SU-DHL-6 (cell line): ENCODE measurements at regions not wholly inside any gene's neighbourhood (a gene's known extent, or its start where the extent isn't known, plus 50 kb on each side); places are given as distances from the start of the nearest gene placed in this dataset.

ENCODE experiments used
- EZH2phosphoT487 ChIP-seq: fragments of 200-600 bp; sonication (generic), shearing (Covaris generic); conservative IDR thresholded peaks from 2 replicates; pipeline ENCODE4 v1.6.1; 2018; ENCODE audit warnings: mild to moderate bottlenecking, antibody characterized with exemption, low read length, moderate library complexity, mixed read lengths
- TF ChIP-seq, protein P1 (sequence below): fragments of 200-600 bp; sonication (generic); IDR thresholded peaks from one replicate; pipeline ENCODE4 v1.5.1; 2017; ENCODE audit warnings: antibody characterized with exemption, mild to moderate bottlenecking, low read length, moderate library complexity; ENCODE audit not compliant: insufficient read depth, poor library complexity, severe bottlenecking

- TF ChIP-seq, protein P1, sequence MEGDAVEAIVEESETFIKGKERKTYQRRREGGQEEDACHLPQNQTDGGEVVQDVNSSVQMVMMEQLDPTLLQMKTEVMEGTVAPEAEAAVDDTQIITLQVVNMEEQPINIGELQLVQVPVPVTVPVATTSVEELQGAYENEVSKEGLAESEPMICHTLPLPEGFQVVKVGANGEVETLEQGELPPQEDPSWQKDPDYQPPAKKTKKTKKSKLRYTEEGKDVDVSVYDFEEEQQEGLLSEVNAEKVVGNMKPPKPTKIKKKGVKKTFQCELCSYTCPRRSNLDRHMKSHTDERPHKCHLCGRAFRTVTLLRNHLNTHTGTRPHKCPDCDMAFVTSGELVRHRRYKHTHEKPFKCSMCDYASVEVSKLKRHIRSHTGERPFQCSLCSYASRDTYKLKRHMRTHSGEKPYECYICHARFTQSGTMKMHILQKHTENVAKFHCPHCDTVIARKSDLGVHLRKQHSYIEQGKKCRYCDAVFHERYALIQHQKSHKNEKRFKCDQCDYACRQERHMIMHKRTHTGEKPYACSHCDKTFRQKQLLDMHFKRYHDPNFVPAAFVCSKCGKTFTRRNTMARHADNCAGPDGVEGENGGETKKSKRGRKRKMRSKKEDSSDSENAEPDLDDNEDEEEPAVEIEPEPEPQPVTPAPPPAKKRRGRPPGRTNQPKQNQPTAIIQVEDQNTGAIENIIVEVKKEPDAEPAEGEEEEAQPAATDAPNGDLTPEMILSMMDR: no peak
- TF ChIP-seq EZH2phosphoT487: no peak
Measured at GRCh38 chr2:7226501-7226900, 309.3 kb downstream of the RNF144A start.
